Sigmoid colon (tissue), 6 donors: ENCODE measurements at regions not wholly inside any gene's neighbourhood (a gene's known extent, or its start where the extent isn't known, plus 50 kb on each side); places are given as distances from the start of the nearest gene placed in this dataset.

Experiments used
- DNase-seq: peaks from one replicate; pipeline ENCODE4 v3.0.0-alpha.2; 2019
- H3K27ac ChIP-seq, 4 donors: fragments of 200-600 bp; sonication (generic); one replicate each; pipeline ENCODE4 v1.5.1; 2016 to 2019; ENCODE audit warnings: mild to moderate bottlenecking in 1 of 4
- H3K27me3 ChIP-seq, 3 donors: fragments of 200-600 bp; sonication (generic); one replicate each; pipeline ENCODE4 v1.5.1; 2019; ENCODE audit warnings: mild to moderate bottlenecking in 1 of 3
- H3K36me3 ChIP-seq, 4 donors: fragments of 200-600 bp; sonication (generic); one replicate each; pipeline ENCODE4 v1.5.1; 2016 to 2019
- H3K4me1 ChIP-seq, 4 donors: fragments of 200-600 bp; sonication (generic); one replicate each; pipeline ENCODE4 v1.5.1; 2017 to 2019
- H3K4me3 ChIP-seq, 4 donors: fragments of 200-600 bp; sonication (generic); one replicate each; pipeline ENCODE4 v1.5.1; 2017 to 2019; ENCODE audit warnings: mild to moderate bottlenecking in 2 of 4, moderate library complexity in 1 of 4
- H3K9me3 ChIP-seq, 4 donors: fragments of 200-600 bp in 3 of 4; sonication (generic) in 3 of 4; one replicate each; pipeline versions ENCODE4 v1.5.1 to v1.6.1; 2013 to 2019
- EP300 ChIP-seq, 4 donors: sonication (generic); formaldehyde crosslinking; IDR thresholded peaks; one replicate each; pipeline ENCODE4 v1.6.1; 2017; ENCODE audit warnings: antibody characterized with exemption in 4 of 4
- POLR2A ChIP-seq, 2 donors: fragments of 450-650 bp; IDR thresholded peaks; one replicate each; pipeline ENCODE4 v1.6.1; 2016; ENCODE audit warnings: antibody characterized with exemption in 2 of 2, mild to moderate bottlenecking in 2 of 2, moderate library complexity in 2 of 2
- POLR2AphosphoS5 ChIP-seq, 4 donors: sonication (generic); formaldehyde crosslinking; IDR thresholded peaks; one replicate each; pipeline ENCODE4 v1.6.1; 2017; ENCODE audit warnings: antibody characterized with exemption in 4 of 4
- WGBS, 2 donors: extraction: QIAGEN DNeasy Blood & Tissue Kit; methylation state at CpG; one replicate each; pipeline ENCODE4 v1.1.7; 2013; 5-methylcytosine and 5-hydroxymethylcytosine counted together
- intact Hi-C: fragments of 100-400 bp; cut with DNase I; formaldehyde crosslinking; loops from one replicate; pipeline ENCODE4 v1.15.1; 2023
- TF ChIP-seq, protein P1 (sequence below), 4 experiments: fragments of 450-650 bp in 3 of 4; fragments of 200-600 bp in 1 of 4; IDR thresholded peaks; one replicate each; pipeline ENCODE4 v1.5.1; 2016 to 2019; ENCODE audit warnings: antibody characterized with exemption in 4 of 4, mild to moderate bottlenecking in 3 of 4, moderate library complexity in 2 of 4
- donor health status: healthy with polysubstance abuse.
- donor health status: healthy.

GRCh38 chr1:218589487-218589886 is 244.4 kb downstream of the TGFB2 start:
- Histone ChIP-seq H3K27me3 (no peaks in the 10 kb centered on the region), H3K9me3 (no peaks in the 10 kb centered on the region), H3K4me1 (peaks cover 0 to 12% (median 8%) of the 10 kb centered on the region in 4 donors), H3K27ac (no peak overlapping the region), H3K36me3 (no peaks in the 10 kb centered on the region), H3K4me3 (no peak overlapping the region)
- DNase-seq: no peak
- intact Hi-C loops: no loop called here
- TF ChIP-seq POLR2A (IDR thresholded peaks at IDR 0.05) (no peak), POLR2AphosphoS5 (IDR thresholded peaks at IDR 0.05) (no peak), EP300 (IDR thresholded peaks at IDR 0.05) (no peak)
- TF ChIP-seq, protein P1, sequence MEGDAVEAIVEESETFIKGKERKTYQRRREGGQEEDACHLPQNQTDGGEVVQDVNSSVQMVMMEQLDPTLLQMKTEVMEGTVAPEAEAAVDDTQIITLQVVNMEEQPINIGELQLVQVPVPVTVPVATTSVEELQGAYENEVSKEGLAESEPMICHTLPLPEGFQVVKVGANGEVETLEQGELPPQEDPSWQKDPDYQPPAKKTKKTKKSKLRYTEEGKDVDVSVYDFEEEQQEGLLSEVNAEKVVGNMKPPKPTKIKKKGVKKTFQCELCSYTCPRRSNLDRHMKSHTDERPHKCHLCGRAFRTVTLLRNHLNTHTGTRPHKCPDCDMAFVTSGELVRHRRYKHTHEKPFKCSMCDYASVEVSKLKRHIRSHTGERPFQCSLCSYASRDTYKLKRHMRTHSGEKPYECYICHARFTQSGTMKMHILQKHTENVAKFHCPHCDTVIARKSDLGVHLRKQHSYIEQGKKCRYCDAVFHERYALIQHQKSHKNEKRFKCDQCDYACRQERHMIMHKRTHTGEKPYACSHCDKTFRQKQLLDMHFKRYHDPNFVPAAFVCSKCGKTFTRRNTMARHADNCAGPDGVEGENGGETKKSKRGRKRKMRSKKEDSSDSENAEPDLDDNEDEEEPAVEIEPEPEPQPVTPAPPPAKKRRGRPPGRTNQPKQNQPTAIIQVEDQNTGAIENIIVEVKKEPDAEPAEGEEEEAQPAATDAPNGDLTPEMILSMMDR (IDR thresholded peaks at IDR 0.05): no peak
- WGBS, 2 donors: 60 to 78% methylated on average over 6 of the region's 6 CpGs

DNA sequence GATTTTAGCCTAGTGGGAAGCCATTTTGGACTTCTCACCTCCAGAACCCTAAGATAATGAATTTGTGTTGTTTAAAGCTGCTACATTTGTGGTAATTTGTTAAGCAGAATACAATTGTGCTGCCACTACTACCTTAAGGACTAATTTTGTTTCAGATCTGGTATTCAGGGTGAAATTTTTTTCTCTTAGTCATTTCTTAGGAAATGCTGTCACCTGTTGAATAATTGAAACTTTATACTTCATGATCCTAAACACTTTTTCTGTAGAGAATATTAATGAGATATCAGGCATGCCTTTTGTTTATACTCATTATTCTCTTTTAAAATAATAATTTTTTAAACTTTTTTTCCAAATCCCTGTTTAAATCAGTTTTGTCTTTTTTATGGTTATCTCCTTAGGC is 246.8 kb downstream of the TGFB2 start:
- intact Hi-C loops: no loop called here
- no peak overlapping the region for H3K27ac ChIP-seq
- TF ChIP-seq POLR2A (IDR thresholded peaks at IDR 0.05) (no peak), POLR2AphosphoS5 (IDR thresholded peaks at IDR 0.05) (no peak), EP300 (IDR thresholded peaks at IDR 0.05) (no peak)
- TF ChIP-seq, protein P1 (IDR thresholded peaks at IDR 0.05): no peak
- H3K9me3 ChIP-seq: no peaks in the 10 kb centered on the region
- no peaks in the 10 kb centered on the region for H3K4me1 ChIP-seq
- H3K36me3 ChIP-seq: no peaks in the 10 kb centered on the region
- H3K4me3 ChIP-seq: no peak overlapping the region
- no peak for DNase-seq
- no peaks in the 10 kb centered on the region for H3K27me3 ChIP-seq

- H3K36me3 ChIP-seq: no peaks in the 10 kb centered on the region
- WGBS, 2 donors: 64 to 78% methylated on average over 2 of the region's 2 CpGs
- DNase-seq: no peak
- no peak for TF ChIP-seq POLR2A (IDR thresholded peaks at IDR 0.05)
- TF ChIP-seq, protein P1 (IDR thresholded peaks at IDR 0.05): no peak
- no peak for TF ChIP-seq EP300 (IDR thresholded peaks at IDR 0.05)
- no peak for TF ChIP-seq POLR2AphosphoS5 (IDR thresholded peaks at IDR 0.05)
- H3K4me3 ChIP-seq: no peak overlapping the region
- no peaks in the 10 kb centered on the region for H3K4me1 ChIP-seq
- no peaks in the 10 kb centered on the region for H3K9me3 ChIP-seq
- intact Hi-C loops: no loop called here
- H3K27ac ChIP-seq: no peak overlapping the region
- no peaks in the 10 kb centered on the region for H3K27me3 ChIP-seq
Observed at GRCh38 chr1:218592688-218593087, 247.6 kb downstream of the TGFB2 start.

- Histone ChIP-seq H3K4me1 (no peaks in the 10 kb centered on the region), H3K27ac (no peak overlapping the region), H3K27me3 (no peaks in the 10 kb centered on the region), H3K9me3 (no peaks in the 10 kb centered on the region), H3K4me3 (no peak overlapping the region), H3K36me3 (no peaks in the 10 kb centered on the region)
- TF ChIP-seq POLR2AphosphoS5 (IDR thresholded peaks at IDR 0.05): no peak
- TF ChIP-seq, protein P1 (IDR thresholded peaks at IDR 0.05): no peak
- TF ChIP-seq EP300 (IDR thresholded peaks at IDR 0.05): no peak
- TF ChIP-seq POLR2A (IDR thresholded peaks at IDR 0.05): no peak
- DNase-seq: no peak
- WGBS, 2 donors: 88 to 93% methylated on average over 3 of the region's 3 CpGs
- intact Hi-C loops: no loop called here
Observed at GRCh38 chr1:218600968-218601367, 255.8 kb downstream of the TGFB2 start.

- TF ChIP-seq, protein P1 (IDR thresholded peaks at IDR 0.05): no peak
- TF ChIP-seq POLR2AphosphoS5 (IDR thresholded peaks at IDR 0.05) (no peak), EP300 (IDR thresholded peaks at IDR 0.05) (no peak), POLR2A (IDR thresholded peaks at IDR 0.05) (no peak)
- DNase-seq: no peak
- H3K9me3 ChIP-seq: peaks cover 0 to 3% (median 0%) of the 10 kb centered on the region in 4 donors
- no peak overlapping the region for H3K27ac ChIP-seq
- no peaks in the 10 kb centered on the region for H3K36me3 ChIP-seq
- no peaks in the 10 kb centered on the region for H3K27me3 ChIP-seq
- WGBS, 2 donors: 67 to 83% methylated on average over 1 of the region's 1 CpG
- H3K4me3 ChIP-seq: no peak overlapping the region
- intact Hi-C loops: no loop called here
- no peaks in the 10 kb centered on the region for H3K4me1 ChIP-seq
Observed at GRCh38 chr1:218604217-218604616, 259.1 kb downstream of the TGFB2 start.
